Prostate gland (tissue), 2 donors: ENCODE measurements at regions not wholly inside any gene's neighbourhood (a gene's known extent, or its start where the extent isn't known, plus 50 kb on each side); places are given as distances from the start of the nearest gene placed in this dataset.

Source experiments
- DNase-seq: peaks from one replicate; pipeline ENCODE4 v3.0.0-alpha.2; 2019; ENCODE audit warnings: low spot score
- H3K27ac ChIP-seq, 2 donors: fragments of 200-600 bp; sonication (generic); 2 replicates each; pipeline ENCODE4 v1.5.1; 2017 to 2019
- H3K27me3 ChIP-seq: fragments of 200-600 bp; sonication (generic); replicated peaks from 2 replicates; pipeline ENCODE4 v1.5.1; 2019; ENCODE audit not compliant: insufficient read depth
- H3K36me3 ChIP-seq, 2 donors: fragments of 200-600 bp; sonication (generic); 1 replicate in 1 of 2; 2 replicates in 1 of 2; pipeline versions ENCODE4 v1.5.1 to v1.8.1; 2017 to 2019
- H3K4me1 ChIP-seq: fragments of 200-600 bp; sonication (generic); replicated peaks from 2 replicates; pipeline ENCODE4 v1.5.1; 2019
- H3K4me3 ChIP-seq, 2 donors: fragments of 200-600 bp; sonication (generic); 2 replicates each; pipeline ENCODE4 v1.5.1; 2017 to 2019
- H3K9me3 ChIP-seq: fragments of 200-600 bp; sonication (generic); 2 replicates; pipeline ENCODE4 v1.5.1; 2017
- POLR2A ChIP-seq: fragments of 450-650 bp; IDR thresholded peaks from one replicate; pipeline ENCODE4 v1.6.1; 2016; ENCODE audit warnings: antibody characterized with exemption, mild to moderate bottlenecking
- POLR2AphosphoS5 ChIP-seq: sonication (generic); formaldehyde crosslinking; IDR thresholded peaks from one replicate; pipeline ENCODE4 v1.6.1; 2017; ENCODE audit warnings: antibody characterized with exemption
- WGBS: methylation state at CpG from one replicate; pipeline ENCODE4 v1.1.5; 2018; 5-methylcytosine and 5-hydroxymethylcytosine counted together
- intact Hi-C: fragments of 100-400 bp; cut with DNase I; formaldehyde crosslinking; loops from one replicate; pipeline ENCODE4 v1.14.2; 2022
- TF ChIP-seq, protein P1 (sequence below), 4 experiments: fragments of 200-600 bp in 2 of 4; fragments of 450-650 bp in 2 of 4; sonication (generic) in 2 of 4; IDR thresholded peaks; 1 replicate in 3 of 4; 2 replicates in 1 of 4; pipeline ENCODE4 v1.5.1; 2016 to 2019; ENCODE audit warnings: antibody characterized with exemption in 4 of 4, mild to moderate bottlenecking in 2 of 4, moderate library complexity in 2 of 4

DNA sequence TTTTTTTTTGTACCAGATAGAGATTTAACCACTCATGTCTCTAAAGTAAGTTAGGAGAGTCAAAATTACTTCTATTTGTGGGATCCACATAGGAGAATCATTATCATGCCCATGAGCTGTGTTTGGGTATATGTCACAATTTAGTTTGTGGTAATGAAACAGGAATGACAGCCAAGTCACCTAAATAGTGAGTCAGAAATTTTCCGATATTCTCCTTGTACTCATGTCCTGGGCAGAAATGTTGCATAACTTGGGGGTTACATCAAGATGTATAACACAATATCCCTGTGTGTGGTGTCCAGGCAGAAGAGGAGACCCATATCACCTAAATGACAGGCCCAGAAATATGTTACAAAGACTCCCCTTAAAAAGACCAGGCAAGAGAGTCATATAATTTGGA is 1181.4 kb upstream of the AMELY start:
- WGBS: 93% methylated on average over 1 of the region's 1 CpG
- H3K4me3 ChIP-seq: no peak overlapping the region
- H3K9me3 ChIP-seq: no peaks in the 10 kb centered on the region
- DNase-seq: no peak
- intact Hi-C loops: no loop called here
- H3K36me3 ChIP-seq: no peaks in the 10 kb centered on the region
- TF ChIP-seq, protein P1, sequence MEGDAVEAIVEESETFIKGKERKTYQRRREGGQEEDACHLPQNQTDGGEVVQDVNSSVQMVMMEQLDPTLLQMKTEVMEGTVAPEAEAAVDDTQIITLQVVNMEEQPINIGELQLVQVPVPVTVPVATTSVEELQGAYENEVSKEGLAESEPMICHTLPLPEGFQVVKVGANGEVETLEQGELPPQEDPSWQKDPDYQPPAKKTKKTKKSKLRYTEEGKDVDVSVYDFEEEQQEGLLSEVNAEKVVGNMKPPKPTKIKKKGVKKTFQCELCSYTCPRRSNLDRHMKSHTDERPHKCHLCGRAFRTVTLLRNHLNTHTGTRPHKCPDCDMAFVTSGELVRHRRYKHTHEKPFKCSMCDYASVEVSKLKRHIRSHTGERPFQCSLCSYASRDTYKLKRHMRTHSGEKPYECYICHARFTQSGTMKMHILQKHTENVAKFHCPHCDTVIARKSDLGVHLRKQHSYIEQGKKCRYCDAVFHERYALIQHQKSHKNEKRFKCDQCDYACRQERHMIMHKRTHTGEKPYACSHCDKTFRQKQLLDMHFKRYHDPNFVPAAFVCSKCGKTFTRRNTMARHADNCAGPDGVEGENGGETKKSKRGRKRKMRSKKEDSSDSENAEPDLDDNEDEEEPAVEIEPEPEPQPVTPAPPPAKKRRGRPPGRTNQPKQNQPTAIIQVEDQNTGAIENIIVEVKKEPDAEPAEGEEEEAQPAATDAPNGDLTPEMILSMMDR (IDR thresholded peaks at IDR 0.05): no peak
- TF ChIP-seq POLR2A (no peak), POLR2AphosphoS5 (no peak)
- H3K4me1 ChIP-seq: no peaks in the 10 kb centered on the region
- H3K27ac ChIP-seq: no peak overlapping the region
- no peaks in the 10 kb centered on the region for H3K27me3 ChIP-seq

- H3K4me3 ChIP-seq: no peak overlapping the region
- no peaks in the 10 kb centered on the region for H3K27me3 ChIP-seq
- H3K4me1 ChIP-seq: no peaks in the 10 kb centered on the region
- intact Hi-C loops: no loop called here
- H3K36me3 ChIP-seq: no peaks in the 10 kb centered on the region
- TF ChIP-seq POLR2AphosphoS5: no peak
- DNase-seq: no peak
- H3K27ac ChIP-seq: no peak overlapping the region
- no peaks in the 10 kb centered on the region for H3K9me3 ChIP-seq
Measured at GRCh38 chrY:8085925-8086324, 1174.4 kb upstream of the AMELY start.

DNA sequence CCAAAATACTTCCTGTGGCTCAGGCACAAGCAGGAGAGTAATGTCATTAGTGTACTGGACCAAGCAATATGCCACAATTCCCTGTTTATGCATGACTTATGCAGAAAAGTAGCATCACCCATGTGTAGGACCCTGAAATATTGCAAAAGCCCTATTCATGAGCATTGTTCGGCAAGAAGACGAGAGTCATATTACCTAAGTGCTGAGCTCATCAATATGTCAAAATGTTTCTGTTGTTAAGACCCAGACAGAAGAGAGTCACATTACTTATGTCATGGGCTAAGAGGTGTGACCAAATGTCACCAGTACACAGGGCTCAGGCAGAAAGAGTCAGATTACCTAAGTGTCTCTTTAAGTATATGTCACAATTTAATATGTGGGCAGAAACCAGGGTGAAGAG is 1172.6 kb upstream of the AMELY start:
- Histone ChIP-seq H3K27ac (no peak overlapping the region), H3K4me1 (no peaks in the 10 kb centered on the region), H3K27me3 (no peaks in the 10 kb centered on the region), H3K9me3 (no peaks in the 10 kb centered on the region), H3K36me3 (no peaks in the 10 kb centered on the region), H3K4me3 (no peak overlapping the region)
- no peak for TF ChIP-seq POLR2AphosphoS5
- no peak for TF ChIP-seq POLR2A
- TF ChIP-seq, protein P1 (IDR thresholded peaks at IDR 0.05): no peak
- intact Hi-C loops: no loop called here
- WGBS: 72% methylated on average over 2 of the region's 2 CpGs
- DNase-seq: no peak

DNA sequence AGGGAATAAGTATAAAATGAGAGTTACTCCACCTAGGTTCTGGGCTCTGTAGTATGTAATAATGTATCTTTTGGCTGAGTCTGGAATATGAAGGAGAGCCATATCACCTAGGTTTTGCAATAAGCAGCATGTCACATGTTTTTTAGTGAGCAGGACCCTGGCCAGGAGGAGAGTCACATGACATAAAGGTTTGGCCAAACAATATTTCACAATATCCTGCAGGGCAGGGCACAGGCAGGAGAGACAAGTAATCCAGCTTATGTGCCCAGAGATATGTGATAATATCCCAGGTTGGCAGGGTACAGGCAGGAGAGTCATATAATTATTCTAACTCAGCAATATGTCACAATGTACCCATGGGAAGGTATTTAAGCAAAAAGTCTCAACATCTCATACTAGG is 1169.6 kb upstream of the AMELY start:
- Histone ChIP-seq H3K4me3 (no peak overlapping the region), H3K36me3 (no peaks in the 10 kb centered on the region), H3K9me3 (no peaks in the 10 kb centered on the region), H3K27me3 (no peaks in the 10 kb centered on the region), H3K4me1 (no peaks in the 10 kb centered on the region), H3K27ac (no peak overlapping the region)
- DNase-seq: no peak
- TF ChIP-seq POLR2AphosphoS5 (no peak), POLR2A (no peak)
- TF ChIP-seq, protein P1 (IDR thresholded peaks at IDR 0.05): no peak
- intact Hi-C loops: no loop called here

DNA sequence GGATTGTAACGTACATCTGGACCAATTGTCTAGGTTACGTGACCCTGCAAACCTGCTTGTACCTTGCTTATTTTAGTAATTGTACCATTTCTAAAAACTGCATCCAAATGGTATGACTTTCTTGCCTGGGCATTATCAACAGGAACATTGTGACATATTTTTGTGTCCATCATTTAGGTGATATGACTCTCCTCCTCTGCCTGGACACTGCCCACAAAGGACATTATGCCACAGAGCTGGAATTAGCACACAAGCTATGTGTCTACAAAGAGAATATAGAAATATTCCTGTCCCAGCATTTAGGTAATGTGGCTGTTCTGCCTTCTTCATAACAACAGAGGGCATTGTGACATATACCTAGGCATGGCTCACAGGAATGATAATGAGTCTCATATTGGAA is 1153.7 kb upstream of the AMELY start:
- no peak for DNase-seq
- H3K9me3 ChIP-seq: no peaks in the 10 kb centered on the region
- H3K27me3 ChIP-seq: no peaks in the 10 kb centered on the region
- intact Hi-C loops: no loop called here
- H3K27ac ChIP-seq: no peak overlapping the region
- H3K4me3 ChIP-seq: no peak overlapping the region
- H3K36me3 ChIP-seq: no peaks in the 10 kb centered on the region
- 100% methylated on average over 2 of the region's 2 CpGs for WGBS
- no peak for TF ChIP-seq POLR2AphosphoS5
- TF ChIP-seq POLR2A: no peak
- TF ChIP-seq, protein P1 (IDR thresholded peaks at IDR 0.05): no peak
- H3K4me1 ChIP-seq: no peaks in the 10 kb centered on the region

DNA sequence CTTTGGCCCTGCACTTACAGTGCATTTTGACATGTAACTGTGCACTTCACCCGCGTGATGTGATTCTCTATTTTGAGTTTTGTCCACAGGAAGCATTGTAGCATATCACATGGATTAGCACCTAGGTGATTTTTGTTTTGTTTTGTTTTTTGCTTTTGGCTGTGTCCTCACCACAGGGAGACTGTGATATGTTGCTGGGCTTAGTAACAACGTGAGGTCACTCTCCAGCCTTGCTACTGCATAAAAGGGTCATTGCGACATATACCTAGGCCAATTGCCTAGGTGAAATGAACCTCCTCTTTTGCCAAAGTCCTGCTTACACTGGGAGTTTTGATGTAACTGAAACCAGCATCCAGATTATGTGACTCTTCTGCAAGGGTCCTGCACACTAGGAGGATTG is 1152.9 kb upstream of the AMELY start:
- H3K4me1 ChIP-seq: no peaks in the 10 kb centered on the region
- intact Hi-C loops: no loop called here
- TF ChIP-seq, protein P1 (IDR thresholded peaks at IDR 0.05): no peak
- TF ChIP-seq POLR2AphosphoS5 (no peak), POLR2A (no peak)

More for the DNA sequence above, 1152.9 kb upstream of the AMELY start:
- 95% methylated on average over 4 of the region's 4 CpGs for WGBS
- no peak overlapping the region for H3K4me3 ChIP-seq
- no peaks in the 10 kb centered on the region for H3K36me3 ChIP-seq
- no peaks in the 10 kb centered on the region for H3K9me3 ChIP-seq
- no peaks in the 10 kb centered on the region for H3K27me3 ChIP-seq
- no peak overlapping the region for H3K27ac ChIP-seq
- DNase-seq: no peak
